Esophagus squamous epithelium (tissue), 5 donors: ENCODE measurements at regions not wholly inside any gene's neighbourhood (a gene's known extent, or its start where the extent isn't known, plus 50 kb on each side); places are given as distances from the start of the nearest gene placed in this dataset.

Experiments used
- DNase-seq: peaks from one replicate; lab custom pipeline; 2025; lab: John Stamatoyannopoulos, UW
- H3K27ac ChIP-seq, 4 donors: fragments of 200-600 bp; sonication (generic); one replicate each; pipeline ENCODE4 v1.5.1; 2016 to 2019; ENCODE audit warnings: mild to moderate bottlenecking in 1 of 4
- H3K27me3 ChIP-seq, 4 donors: fragments of 200-600 bp; sonication (generic); 1 replicate in 3 of 4; 2 replicates in 1 of 4; pipeline versions ENCODE4 v1.5.1 to v1.6.0; 2017 to 2021; ENCODE audit warnings: antibody characterized with exemption in 1 of 4
- H3K36me3 ChIP-seq, 3 donors: fragments of 200-600 bp; sonication (generic); one replicate each; pipeline ENCODE4 v1.5.1; 2016 to 2019
- H3K4me1 ChIP-seq, 3 donors: fragments of 200-600 bp; sonication (generic); one replicate each; pipeline ENCODE4 v1.5.1; 2017 to 2019
- H3K4me3 ChIP-seq, 4 donors: fragments of 200-600 bp; sonication (generic); 1 replicate in 3 of 4; 2 replicates in 1 of 4; pipeline ENCODE4 v1.5.1; 2016 to 2019; ENCODE audit warnings: mild to moderate bottlenecking in 2 of 4, moderate library complexity in 1 of 4
- H3K9me3 ChIP-seq, 3 donors: fragments of 200-600 bp; sonication (generic); one replicate each; pipeline ENCODE4 v1.5.1; 2016 to 2019
- POLR2A ChIP-seq, 4 donors: fragments of 450-650 bp; IDR thresholded peaks; one replicate each; pipeline ENCODE4 v1.6.1; 2017; ENCODE audit warnings: antibody characterized with exemption in 4 of 4, mild to moderate bottlenecking in 4 of 4, moderate library complexity in 3 of 4
- WGBS, 2 donors: methylation state at CpG; one replicate each; pipeline ENCODE4 v1.1.5; 2018; 5-methylcytosine and 5-hydroxymethylcytosine counted together
- intact Hi-C: fragments of 100-400 bp; cut with DNase I; formaldehyde crosslinking; loops from one replicate; pipeline ENCODE4 v1.15.0; 2022
- TF ChIP-seq, protein P1 (sequence below), 6 experiments: fragments of 450-650 bp in 4 of 6; fragments of 200-600 bp in 2 of 6; sonication (generic) in 2 of 6; IDR thresholded peaks; one replicate each; pipeline ENCODE4 v1.5.1; 2016 to 2019; ENCODE audit warnings: antibody characterized with exemption in 6 of 6, mild to moderate bottlenecking in 4 of 6, moderate library complexity in 4 of 6
- donor health status: DM: yes; HTN: yes; CAD: no.

DNA sequence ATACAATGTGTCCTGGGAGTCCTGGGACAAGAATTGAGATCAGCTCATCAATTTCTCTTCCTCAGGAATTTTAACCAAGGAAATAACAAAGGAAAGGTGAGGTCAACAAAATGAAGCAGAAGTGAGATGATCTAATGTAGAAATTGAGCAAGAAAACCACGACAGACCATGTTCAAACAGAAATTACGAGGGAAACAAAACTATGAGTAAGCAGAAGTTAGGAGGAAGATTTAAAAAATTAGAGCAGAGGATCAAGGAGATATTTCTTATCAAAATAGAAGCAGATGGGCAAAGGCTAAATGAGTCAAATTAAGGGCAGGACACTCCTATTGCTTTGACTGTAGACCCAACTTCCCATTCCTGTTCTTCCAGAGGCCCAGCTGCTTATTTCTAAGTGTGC lies 97.4 kb downstream of the HINT1 start:
- Histone ChIP-seq H3K36me3 (no peaks in the 10 kb centered on the region), H3K4me1 (no peaks in the 10 kb centered on the region), H3K4me3 (no peak overlapping the region), H3K27ac (no peak overlapping the region), H3K9me3 (peaks cover 0 to 11% (median 4%) of the 10 kb centered on the region in 3 donors), H3K27me3 (no peaks in the 10 kb centered on the region)
- intact Hi-C loops, result no loop called here
- TF ChIP-seq POLR2A (IDR thresholded peaks at IDR 0.05), result no peak
- TF ChIP-seq, protein P1, sequence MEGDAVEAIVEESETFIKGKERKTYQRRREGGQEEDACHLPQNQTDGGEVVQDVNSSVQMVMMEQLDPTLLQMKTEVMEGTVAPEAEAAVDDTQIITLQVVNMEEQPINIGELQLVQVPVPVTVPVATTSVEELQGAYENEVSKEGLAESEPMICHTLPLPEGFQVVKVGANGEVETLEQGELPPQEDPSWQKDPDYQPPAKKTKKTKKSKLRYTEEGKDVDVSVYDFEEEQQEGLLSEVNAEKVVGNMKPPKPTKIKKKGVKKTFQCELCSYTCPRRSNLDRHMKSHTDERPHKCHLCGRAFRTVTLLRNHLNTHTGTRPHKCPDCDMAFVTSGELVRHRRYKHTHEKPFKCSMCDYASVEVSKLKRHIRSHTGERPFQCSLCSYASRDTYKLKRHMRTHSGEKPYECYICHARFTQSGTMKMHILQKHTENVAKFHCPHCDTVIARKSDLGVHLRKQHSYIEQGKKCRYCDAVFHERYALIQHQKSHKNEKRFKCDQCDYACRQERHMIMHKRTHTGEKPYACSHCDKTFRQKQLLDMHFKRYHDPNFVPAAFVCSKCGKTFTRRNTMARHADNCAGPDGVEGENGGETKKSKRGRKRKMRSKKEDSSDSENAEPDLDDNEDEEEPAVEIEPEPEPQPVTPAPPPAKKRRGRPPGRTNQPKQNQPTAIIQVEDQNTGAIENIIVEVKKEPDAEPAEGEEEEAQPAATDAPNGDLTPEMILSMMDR (IDR thresholded peaks at IDR 0.05), result no peak
- 15 to 19% methylated on average over 2 of the region's 2 CpGs for WGBS, 2 donors
- DNase-seq, result no peak

DNA sequence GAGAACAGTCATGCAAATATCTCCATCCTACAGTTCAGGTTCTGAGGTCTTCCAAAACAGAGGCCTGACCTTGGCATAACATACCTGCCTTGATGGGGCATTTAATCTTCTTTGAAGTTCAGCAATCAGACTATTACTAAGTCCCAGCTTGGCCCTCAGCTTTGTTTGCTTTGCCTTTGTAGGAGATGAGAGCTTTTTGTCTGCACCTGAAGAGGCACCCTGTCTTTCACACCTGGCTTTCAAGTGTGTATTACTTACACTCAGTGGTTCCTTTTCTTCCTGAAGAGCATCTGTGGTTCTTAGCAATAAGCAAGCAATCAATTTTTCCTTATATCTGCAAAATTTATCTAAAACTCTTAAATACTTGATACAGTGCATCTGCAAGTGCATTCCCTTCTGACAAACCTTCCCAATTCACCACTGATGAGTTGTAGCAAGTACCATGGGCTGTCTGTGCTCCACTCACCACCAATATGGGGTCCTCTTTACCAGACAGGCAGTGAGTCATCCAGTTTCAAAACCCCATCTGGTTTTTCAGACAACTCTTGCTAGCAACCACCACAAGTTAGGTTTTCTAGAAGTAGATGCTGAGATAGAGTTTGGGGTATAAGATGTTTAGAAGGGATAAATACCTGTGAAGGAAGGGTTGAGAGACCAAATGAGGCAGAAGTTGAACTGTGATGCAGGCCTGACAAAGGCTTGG lies 100.2 kb downstream of the HINT1 start:
- TF ChIP-seq POLR2A (IDR thresholded peaks at IDR 0.05), result no peak
- TF ChIP-seq, protein P1 (IDR thresholded peaks at IDR 0.05), result no peak
- Histone ChIP-seq H3K27ac (no peak overlapping the region), H3K27me3 (no peaks in the 10 kb centered on the region), H3K36me3 (no peaks in the 10 kb centered on the region), H3K9me3 (peaks cover 0 to 11% (median 4%) of the 10 kb centered on the region in 3 donors), H3K4me1 (no peaks in the 10 kb centered on the region), H3K4me3 (no peak overlapping the region)
- DNase-seq, result no peak
- intact Hi-C loops, result no loop called here

DNA sequence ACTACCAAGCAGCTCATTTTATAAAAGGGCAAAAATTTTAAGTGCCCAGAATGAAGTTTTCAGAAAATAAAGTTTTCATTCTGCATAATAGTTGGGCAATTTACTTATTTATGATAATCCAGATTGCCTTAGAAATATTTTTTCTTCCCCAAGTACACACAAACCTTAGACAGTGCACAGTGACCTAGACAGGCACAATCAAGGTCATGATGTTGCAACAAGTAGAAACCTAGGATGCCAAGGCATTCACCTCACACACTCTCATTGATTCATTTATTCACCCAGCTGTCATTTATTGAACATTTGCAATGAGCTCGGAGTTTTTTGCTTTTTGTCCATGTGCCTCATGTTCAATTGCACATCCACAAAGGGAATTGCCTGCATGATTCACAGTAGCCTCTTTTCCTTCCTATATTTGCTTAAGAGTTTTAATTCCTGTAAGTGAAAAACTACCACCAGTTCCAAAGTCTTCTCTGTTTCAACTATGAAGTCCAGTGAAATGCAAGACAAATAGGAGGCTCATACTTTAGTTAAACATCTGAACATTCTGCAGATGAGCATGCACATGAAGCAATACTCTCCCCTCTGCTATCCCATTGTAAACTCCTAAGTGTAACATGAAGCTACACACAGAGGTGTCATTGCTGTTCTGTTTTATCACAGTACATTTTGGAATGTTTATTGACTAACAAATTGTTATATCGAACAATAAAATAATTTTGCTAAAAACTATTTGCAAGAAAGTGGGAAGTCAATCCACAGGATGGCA lies 122.9 kb downstream of the HINT1 start:
- WGBS, 2 donors, result 68 to 73% methylated on average over 2 of the region's 2 CpGs

DNA sequence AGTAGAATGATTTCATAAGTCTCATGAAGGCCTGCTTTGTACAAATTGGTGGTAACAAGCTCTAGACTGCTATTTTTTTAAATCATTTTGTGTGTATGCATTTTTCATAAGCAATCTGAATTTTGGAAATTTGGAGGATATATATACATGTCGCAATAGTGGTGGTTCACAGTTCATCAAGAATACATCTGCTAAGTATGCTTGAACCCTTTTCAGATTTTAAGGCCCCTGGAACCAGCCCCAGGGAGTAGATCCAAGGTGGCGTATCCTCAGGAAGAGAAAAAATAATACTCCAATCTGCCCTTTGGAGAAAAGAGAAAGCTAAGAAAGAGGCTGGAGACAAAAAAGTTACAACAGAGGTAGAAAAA lies 141.6 kb downstream of the HINT1 start:
- H3K27ac ChIP-seq, result no peak overlapping the region
- no peaks in the 10 kb centered on the region for H3K4me1 ChIP-seq
- no peak overlapping the region for H3K4me3 ChIP-seq
- 83 to 94% methylated on average over 2 of the region's 2 CpGs for WGBS, 2 donors
- no peaks in the 10 kb centered on the region for H3K27me3 ChIP-seq
- no peak for TF ChIP-seq POLR2A (IDR thresholded peaks at IDR 0.05)
- TF ChIP-seq, protein P1 (IDR thresholded peaks at IDR 0.05), result no peak
- H3K36me3 ChIP-seq, result no peaks in the 10 kb centered on the region
- H3K9me3 ChIP-seq, result no peaks in the 10 kb centered on the region
- intact Hi-C loops, result no loop called here
- no peak for DNase-seq

More for the DNA sequence above, 122.9 kb downstream of the HINT1 start:
- Histone ChIP-seq H3K36me3 (no peaks in the 10 kb centered on the region), H3K4me3 (no peak overlapping the region), H3K9me3 (no peaks in the 10 kb centered on the region), H3K27ac (no peak overlapping the region), H3K4me1 (no peaks in the 10 kb centered on the region), H3K27me3 (no peaks in the 10 kb centered on the region)
- no peak for TF ChIP-seq POLR2A (IDR thresholded peaks at IDR 0.05)
- TF ChIP-seq, protein P1 (IDR thresholded peaks at IDR 0.05), result no peak
- intact Hi-C loops, result no loop called here
- no peak for DNase-seq

DNA sequence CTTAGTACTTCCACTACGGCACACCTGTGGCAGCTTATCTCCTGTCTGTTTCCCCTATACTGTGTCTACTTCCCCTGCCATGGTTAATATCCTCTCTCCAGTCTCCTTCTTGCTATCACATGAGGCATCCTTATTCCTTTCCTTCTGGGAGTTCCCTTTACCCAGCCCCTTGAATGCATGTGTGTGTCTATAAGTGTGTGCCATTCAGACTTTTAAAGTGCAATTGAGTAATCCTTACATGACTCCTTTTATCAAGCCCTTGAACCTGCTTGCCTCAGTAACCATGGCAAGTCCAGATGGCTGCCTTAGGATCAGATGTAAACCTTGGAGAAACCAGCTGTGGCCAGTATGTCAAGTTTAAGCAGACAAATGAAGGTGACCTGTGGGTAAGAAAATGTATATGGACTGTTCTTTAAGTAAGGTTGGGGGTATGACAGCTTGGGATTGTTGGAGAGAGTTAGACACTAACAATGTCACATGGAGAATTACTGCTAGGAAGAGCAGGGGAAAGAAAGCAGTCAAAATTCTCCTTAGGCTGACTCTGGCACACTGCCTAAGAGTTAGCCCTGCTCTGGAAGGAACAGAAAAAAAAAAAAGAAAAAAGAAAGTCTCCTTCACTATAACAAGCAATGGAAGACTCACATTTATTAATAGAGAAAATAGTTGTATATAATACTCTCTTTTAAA lies 142.1 kb downstream of the HINT1 start:
- intact Hi-C loops, result no loop called here
- 81 to 88% methylated on average over 1 of the region's 1 CpG for WGBS, 2 donors

More for the DNA sequence above, 142.1 kb downstream of the HINT1 start:
- TF ChIP-seq, protein P1 (IDR thresholded peaks at IDR 0.05), result no peak
- TF ChIP-seq POLR2A (IDR thresholded peaks at IDR 0.05), result no peak
- DNase-seq, result no peak
- Histone ChIP-seq H3K4me1 (no peaks in the 10 kb centered on the region), H3K9me3 (no peaks in the 10 kb centered on the region), H3K27ac (no peak overlapping the region), H3K36me3 (no peaks in the 10 kb centered on the region), H3K27me3 (no peaks in the 10 kb centered on the region), H3K4me3 (no peak overlapping the region)
